ENCODE measurements at regions not wholly inside any gene's neighbourhood (a gene's known extent, or its start where the extent isn't known, plus 50 kb on each side); places are given as distances from the start of the nearest gene placed in this dataset.
"Not testable (repeated sequence)": the region's sequence is repeated elsewhere in the genome, so short reads cannot be mapped to it uniquely, and the experiment has no call there.

- DNase-seq: no peak
These were observed 902.3 kb upstream of the CITED2 start for GRCh38 chr6:140276719-140277118.

GRCh38 chr6:140276133-140276532 is 901.7 kb upstream of the CITED2 start:
- DNase-seq: no peak

GRCh38 chr6:140275725-140276124 is 901.3 kb upstream of the CITED2 start:
- no peak for DNase-seq

GRCh38 chr6:140274548-140274947 is 900.1 kb upstream of the CITED2 start:
- DNase-seq: no peak

- peak; percentile 24 for DNase-seq
These were observed 897.4 kb upstream of the CITED2 start for GRCh38 chr6:140271759-140272377.

- DNase-seq: no peak
These were observed 895.2 kb upstream of the CITED2 start for GRCh38 chr6:140269591-140270165.

- DNase-seq: no peak
These were observed 890.0 kb upstream of the CITED2 start for GRCh38 chr6:140264431-140264830.

- not testable (repeated sequence) for DNase-seq
These were observed 883.9 kb upstream of the CITED2 start for GRCh38 chr6:140258302-140258701.

- no peak for DNase-seq
These were observed 881.8 kb upstream of the CITED2 start for GRCh38 chr6:140256248-140256647.

GRCh38 chr6:140253096-140253495 is 878.6 kb upstream of the CITED2 start:
- no peak for DNase-seq

- DNase-seq: no peak
These were observed 877.7 kb upstream of the CITED2 start for GRCh38 chr6:140252099-140252498.

- no peak for DNase-seq
These were observed 871.0 kb upstream of the CITED2 start for GRCh38 chr6:140245296-140246040.

GRCh38 chr6:140237251-140237650 is 862.8 kb upstream of the CITED2 start:
- DNase-seq: no peak

GRCh38 chr6:140236732-140237131 is 862.3 kb upstream of the CITED2 start:
- DNase-seq: no peak

GRCh38 chr6:140230282-140230681 is 855.8 kb upstream of the CITED2 start:
- peak; percentile 26 for DNase-seq

- DNase-seq: no peak
These were observed 854.0 kb upstream of the CITED2 start for GRCh38 chr6:140228491-140228890.

- no peak for DNase-seq
These were observed 852.2 kb upstream of the CITED2 start for GRCh38 chr6:140226637-140227036.

- no peak for DNase-seq
These were observed 851.4 kb upstream of the CITED2 start for GRCh38 chr6:140225701-140226436.

- no peak for DNase-seq
These were observed 842.8 kb upstream of the CITED2 start for GRCh38 chr6:140217283-140217682.

GRCh38 chr6:140209775-140210174 is 835.3 kb upstream of the CITED2 start:
- DNase-seq: no peak

- peak; percentile 17 for DNase-seq
These were observed 833.8 kb upstream of the CITED2 start for GRCh38 chr6:140208286-140208685.

GRCh38 chr6:140205795-140206593 is 831.5 kb upstream of the CITED2 start:
- DNase-seq: no peak

- no peak for DNase-seq
These were observed 829.7 kb upstream of the CITED2 start for GRCh38 chr6:140204154-140204553.

All from NCI-H510A treated with DMSO at 0.1 percent for 48 hours (cell line).